ENCODE measurements at regions not wholly inside any gene's neighbourhood (a gene's known extent, or its start where the extent isn't known, plus 50 kb on each side); places are given as distances from the start of the nearest gene placed in this dataset.

DNA sequence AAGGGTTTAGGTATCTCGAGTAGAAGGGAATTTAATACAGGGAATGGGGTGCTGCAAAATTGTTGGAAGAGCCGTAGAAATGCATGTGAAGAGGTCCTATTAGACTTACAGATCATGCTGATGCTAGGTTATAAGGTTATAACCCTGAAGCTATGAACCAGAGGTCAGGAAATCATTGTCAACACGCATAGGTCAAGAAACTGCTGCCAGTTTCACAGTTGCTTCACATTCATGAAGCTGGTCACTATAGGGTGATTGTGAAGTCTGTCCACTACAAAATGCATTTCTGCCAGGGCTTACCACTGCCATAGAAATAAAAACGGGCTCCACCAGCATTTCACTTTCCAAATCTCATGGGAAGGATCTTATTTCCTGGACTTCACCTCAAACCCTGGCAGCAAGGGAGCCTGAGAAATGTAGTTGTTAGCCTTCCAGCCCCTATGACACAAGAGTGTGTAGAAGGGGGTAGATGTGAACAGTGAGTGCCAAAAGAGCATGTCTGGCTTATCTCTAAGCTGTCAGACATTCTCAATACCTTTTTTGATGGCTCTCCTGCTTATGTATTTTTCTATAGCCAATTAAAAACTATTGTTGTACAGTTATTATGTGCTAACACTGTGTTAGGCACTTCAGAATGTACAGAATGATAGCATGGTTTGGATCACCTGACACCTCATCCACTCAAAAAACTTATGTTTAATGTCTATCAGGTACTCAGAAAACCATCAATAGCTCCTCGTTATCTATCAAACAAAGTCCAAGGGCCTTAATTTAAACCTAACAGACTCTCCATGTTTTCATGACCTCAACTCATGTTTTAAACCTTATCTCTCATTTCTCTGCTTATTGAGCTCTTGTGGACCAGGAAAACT lies 148.3 kb upstream of the TSC22D2 start (continued):
- TF ChIP-seq, protein P1, sequence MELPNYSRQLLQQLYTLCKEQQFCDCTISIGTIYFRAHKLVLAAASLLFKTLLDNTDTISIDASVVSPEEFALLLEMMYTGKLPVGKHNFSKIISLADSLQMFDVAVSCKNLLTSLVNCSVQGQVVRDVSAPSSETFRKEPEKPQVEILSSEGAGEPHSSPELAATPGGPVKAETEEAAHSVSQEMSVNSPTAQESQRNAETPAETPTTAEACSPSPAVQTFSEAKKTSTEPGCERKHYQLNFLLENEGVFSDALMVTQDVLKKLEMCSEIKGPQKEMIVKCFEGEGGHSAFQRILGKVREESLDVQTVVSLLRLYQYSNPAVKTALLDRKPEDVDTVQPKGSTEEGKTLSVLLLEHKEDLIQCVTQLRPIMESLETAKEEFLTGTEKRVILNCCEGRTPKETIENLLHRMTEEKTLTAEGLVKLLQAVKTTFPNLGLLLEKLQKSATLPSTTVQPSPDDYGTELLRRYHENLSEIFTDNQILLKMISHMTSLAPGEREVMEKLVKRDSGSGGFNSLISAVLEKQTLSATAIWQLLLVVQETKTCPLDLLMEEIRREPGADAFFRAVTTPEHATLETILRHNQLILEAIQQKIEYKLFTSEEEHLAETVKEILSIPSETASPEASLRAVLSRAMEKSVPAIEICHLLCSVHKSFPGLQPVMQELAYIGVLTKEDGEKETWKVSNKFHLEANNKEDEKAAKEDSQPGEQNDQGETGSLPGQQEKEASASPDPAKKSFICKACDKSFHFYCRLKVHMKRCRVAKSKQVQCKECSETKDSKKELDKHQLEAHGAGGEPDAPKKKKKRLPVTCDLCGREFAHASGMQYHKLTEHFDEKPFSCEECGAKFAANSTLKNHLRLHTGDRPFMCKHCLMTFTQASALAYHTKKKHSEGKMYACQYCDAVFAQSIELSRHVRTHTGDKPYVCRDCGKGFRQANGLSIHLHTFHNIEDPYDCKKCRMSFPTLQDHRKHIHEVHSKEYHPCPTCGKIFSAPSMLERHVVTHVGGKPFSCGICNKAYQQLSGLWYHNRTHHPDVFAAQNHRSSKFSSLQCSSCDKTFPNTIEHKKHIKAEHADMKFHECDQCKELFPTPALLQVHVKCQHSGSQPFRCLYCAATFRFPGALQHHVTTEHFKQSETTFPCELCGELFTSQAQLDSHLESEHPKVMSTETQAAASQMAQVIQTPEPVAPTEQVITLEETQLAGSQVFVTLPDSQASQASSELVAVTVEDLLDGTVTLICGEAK (IDR thresholded peaks at IDR 0.05; ENCODE audit: borderline replicate concordance) = no peak
- no peak for TF ChIP-seq NR2F1 (conservative IDR thresholded peaks at IDR 0.05)
- TF ChIP-seq GATAD2B (conservative IDR thresholded peaks at IDR 0.05; ENCODE audit: low read depth) = no peak
- no peak for TF ChIP-seq BMI1 (IDR thresholded peaks at IDR 0.05; ENCODE audit: borderline replicate concordance)
- TF ChIP-seq TARDBP (IDR thresholded peaks at IDR 0.05; ENCODE audit: borderline replicate concordance) = no peak
- TF ChIP-seq DPF2 (IDR thresholded peaks at IDR 0.05) = no peak
- TF ChIP-seq ZBED1 (IDR thresholded peaks at IDR 0.05; ENCODE audit: borderline replicate concordance) = no peak

DNA sequence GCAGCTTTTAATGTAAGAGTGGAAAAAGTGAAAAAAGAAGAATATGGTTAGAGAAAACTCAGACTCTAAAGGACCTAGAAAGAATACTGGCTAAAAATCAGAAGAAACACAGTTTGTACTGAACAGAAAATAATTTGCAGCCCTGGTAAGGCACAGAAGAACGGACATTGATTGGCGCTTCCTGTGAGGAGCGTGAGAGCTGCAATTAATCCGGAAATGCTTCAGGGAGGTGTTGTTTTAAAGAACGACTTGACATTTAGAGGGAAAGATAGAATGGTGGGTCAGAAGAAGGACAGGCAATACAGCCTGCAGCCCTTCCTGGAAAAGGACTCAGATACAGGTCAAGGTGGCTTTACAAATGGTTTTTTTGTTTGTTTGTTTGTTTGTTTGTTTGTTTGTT lies 151.3 kb upstream of the TSC22D2 start:
- Histone ChIP-seq H3K79me2 (ENCODE audit: control insufficient read depth, insufficient read depth, low read length) (no peaks in the 10 kb centered on the region), H3K9ac (ENCODE audit: control insufficient read depth, insufficient read depth, low read length) (no peak overlapping the region), H2AFZ (ENCODE audit: control insufficient read depth, low read depth, low read length) (no peak overlapping the region), H4K20me1 (ENCODE audit: control insufficient read depth, insufficient read depth) (no peaks in the 10 kb centered on the region), H3K9me3 (replicated peaks; ENCODE audit: control insufficient read depth, insufficient read depth, low read length) (no peaks in the 10 kb centered on the region), H3K36me3 (ENCODE audit: control insufficient read depth in 2 of 2, insufficient read depth in 2 of 2, low read length in 1 of 2) (no peaks in the 10 kb centered on the region), H3K4me2 (ENCODE audit: control insufficient read depth, insufficient read depth) (no peak overlapping the region), H3K4me3 (no peak overlapping the region), H3K27ac (ENCODE audit: control insufficient read depth, insufficient read depth) (no peak overlapping the region), H3K4me1 (ENCODE audit: control insufficient read depth, insufficient read depth, low read length) (no peaks in the 10 kb centered on the region), H3K27me3 (replicated peaks in 1 of 2; ENCODE audit: control insufficient read depth in 2 of 2, insufficient read depth in 2 of 2, low read length in 1 of 2) (no peaks in the 10 kb centered on the region)
- no TSS peak for BruUV-seq (replicated peaks)
- no peak for DNase-seq (ENCODE audit: low read depth, low spot score)
- ATAC-seq = no peak
- no peak for FAIRE-seq
- ChIA-PET RAD21 (ENCODE audit: unreplicated experiment) (no interaction called here), SMC1A (ENCODE audit: uncharacterized antibody, unreplicated experiment) (no interaction called here), POLR2A (no interaction called here), CTCF (interaction anchor here (1.0 kb wide), 1 partner anchor 8 kb away, joined by 4 read pairs; no protein-coding TSS in a partner anchor)
- in situ Hi-C loops (cut with MboI) = no loop called here
- TF ChIP-seq FOXM1 (IDR thresholded peaks at IDR 0.05; ENCODE audit: low read depth, low read length) = no peak
- TF ChIP-seq, protein P2, sequence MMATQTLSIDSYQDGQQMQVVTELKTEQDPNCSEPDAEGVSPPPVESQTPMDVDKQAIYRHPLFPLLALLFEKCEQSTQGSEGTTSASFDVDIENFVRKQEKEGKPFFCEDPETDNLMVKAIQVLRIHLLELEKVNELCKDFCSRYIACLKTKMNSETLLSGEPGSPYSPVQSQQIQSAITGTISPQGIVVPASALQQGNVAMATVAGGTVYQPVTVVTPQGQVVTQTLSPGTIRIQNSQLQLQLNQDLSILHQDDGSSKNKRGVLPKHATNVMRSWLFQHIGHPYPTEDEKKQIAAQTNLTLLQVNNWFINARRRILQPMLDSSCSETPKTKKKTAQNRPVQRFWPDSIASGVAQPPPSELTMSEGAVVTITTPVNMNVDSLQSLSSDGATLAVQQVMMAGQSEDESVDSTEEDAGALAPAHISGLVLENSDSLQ (IDR thresholded peaks at IDR 0.05) = peak; percentile 28; the same call in 1 of the 2 replicates
- TF ChIP-seq TARDBP (IDR thresholded peaks at IDR 0.05; ENCODE audit: borderline replicate concordance) = no peak
- no peak for TF ChIP-seq FOXK2 (IDR thresholded peaks at IDR 0.05)
- no peak for TF ChIP-seq CBFB (IDR thresholded peaks at IDR 0.05; ENCODE audit: low read depth)
- 70% methylated on average over 5 of the region's 5 CpGs for WGBS (ENCODE audit: insufficient coverage, insufficient replicate concordance, low lambda C conversion rate, missing lambda C conversion rate)
- intact Hi-C loops (cut with micrococcal nuclease; ENCODE audit: unreplicated experiment) = no loop called here
